ENCODE measurements at regions not wholly inside any gene's neighbourhood (a gene's known extent, or its start where the extent isn't known, plus 50 kb on each side); places are given as distances from the start of the nearest gene placed in this dataset.

GRCh38 chr5:60517094-60517694 is 182.8 kb downstream of the DEPDC1B start:
- ChIA-PET POLR2A (no interaction called here), CTCF (no interaction called here)
- DNase-seq (ENCODE audit: low read depth, low spot score), result no peak
- FAIRE-seq, result no peak
- Histone ChIP-seq H2AFZ (ENCODE audit: low read depth, low read length) (no peak overlapping the region), H3K27me3 (ENCODE audit: control insufficient read depth in 2 of 2, insufficient read depth in 2 of 2, low read length in 2 of 2) (no peaks in the 10 kb centered on the region), H3K4me1 (ENCODE audit: control insufficient read depth, extremely low read depth, insufficient read depth, low read length) (no peaks in the 10 kb centered on the region), H3K9me1 (replicated peaks; ENCODE audit: control insufficient read depth, extremely low read depth, insufficient read depth, low read length) (no peaks in the 10 kb centered on the region), H3K9ac (replicated peaks; ENCODE audit: extremely low read depth, insufficient read depth, low read length) (no peak overlapping the region), H3K4me3 (replicated peaks in 1 of 3; ENCODE audit: insufficient read depth in 1 of 3, low read depth in 1 of 3, low read length in 3 of 3) (no peak overlapping the region), H3K36me3 (ENCODE audit: control insufficient read depth in 2 of 2, extremely low read depth in 1 of 2, insufficient read depth in 2 of 2, low read length in 2 of 2) (no peaks in the 10 kb centered on the region), H3K79me2 (ENCODE audit: control insufficient read depth, insufficient read depth, low read length) (no peaks in the 10 kb centered on the region), H3K4me2 (ENCODE audit: insufficient read depth, low read length) (no peak overlapping the region), H3K9me3 (replicated peaks; ENCODE audit: control insufficient read depth, insufficient read depth, low read length) (no peaks in the 10 kb centered on the region), H4K20me1 (replicated peaks; ENCODE audit: control insufficient read depth, extremely low read depth, insufficient read depth, low read length) (no peaks in the 10 kb centered on the region), H3K27ac (ENCODE audit: insufficient read depth, low read depth, low read length) (no peak overlapping the region)
- dilution Hi-C loops (cut with MboI; ENCODE audit: extremely low pct_ligation_motif_present, low sequenced_read_pairs), result no loop called here
- intact Hi-C loops (cut with micrococcal nuclease), result no loop called here
- TF ChIP-seq MAX (IDR thresholded peaks at IDR 0.05; ENCODE audit: insufficient read depth, insufficient read length) (no peak), GATA2 (IDR thresholded peaks at IDR 0.05; ENCODE audit: insufficient read depth, insufficient read length, low read depth, low read length) (no peak), CTCF (IDR thresholded peaks at IDR 0.05; ENCODE audit: extremely low read depth in 1 of 2, insufficient read depth in 1 of 2, low read depth in 1 of 2, low read length in 2 of 2) (no peak), POLR2AphosphoS5 (IDR thresholded peaks at IDR 0.05; ENCODE audit: insufficient read depth, low read depth, low read length) (no peak), EZH2 (IDR thresholded peaks at IDR 0.05; ENCODE audit: borderline replicate concordance, low read depth, low read length, severe bottlenecking) (no peak), JUN (IDR thresholded peaks at IDR 0.05; ENCODE audit: borderline replicate concordance, insufficient read depth, insufficient read length, low read depth) (no peak), POLR2A (IDR thresholded peaks at IDR 0.05; ENCODE audit: low read depth, low read length) (no peak), FOS (IDR thresholded peaks at IDR 0.05; ENCODE audit: borderline replicate concordance, insufficient read depth, low read length) (no peak), MYC (IDR thresholded peaks at IDR 0.05; ENCODE audit: low read depth, low read length) (no peak)
- BruUV-seq (replicated peaks), result no TSS peak

Measured in endothelial cell of umbilical vein (primary cell).